Hematopoietic multipotent progenitor cell treated with erythropoietin and hydrocortisone succinate and interleukin-3 and kit ligand, for 4 days (in vitro differentiated cells): ENCODE measurements at regions not wholly inside any gene's neighbourhood (a gene's known extent, or its start where the extent isn't known, plus 50 kb on each side); places are given as distances from the start of the nearest gene placed in this dataset.

Experiments
- DNase-seq: peaks from one replicate; pipeline ENCODE4 v3.0.0-alpha.2; 2015

DNA sequence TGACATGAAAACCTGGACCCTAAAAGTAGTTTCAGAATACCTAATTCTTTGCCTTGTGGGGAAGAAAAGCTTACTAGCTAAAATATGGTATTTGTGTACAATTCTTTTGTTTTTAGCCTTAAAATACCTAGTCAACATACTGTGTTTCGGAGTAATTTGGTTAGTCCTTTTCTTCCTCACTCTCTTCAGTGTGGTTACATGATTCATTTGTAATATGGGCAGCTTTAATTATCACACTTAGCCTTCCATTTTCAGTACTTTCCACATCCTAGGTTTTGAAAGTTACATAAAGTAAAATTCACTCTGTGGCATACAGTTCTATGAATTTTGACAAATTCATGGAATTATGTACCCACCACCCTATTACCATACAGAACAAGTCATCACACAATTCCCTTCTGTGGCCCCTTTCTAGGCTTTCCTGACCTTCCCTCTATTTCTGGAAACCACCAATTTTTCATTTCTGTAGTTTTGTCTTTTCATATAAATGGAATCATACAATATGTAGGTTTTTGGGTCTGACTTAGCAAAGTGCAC, 96.2 kb downstream of the EMX2 start:
- DNase-seq, result no peak

DNA sequence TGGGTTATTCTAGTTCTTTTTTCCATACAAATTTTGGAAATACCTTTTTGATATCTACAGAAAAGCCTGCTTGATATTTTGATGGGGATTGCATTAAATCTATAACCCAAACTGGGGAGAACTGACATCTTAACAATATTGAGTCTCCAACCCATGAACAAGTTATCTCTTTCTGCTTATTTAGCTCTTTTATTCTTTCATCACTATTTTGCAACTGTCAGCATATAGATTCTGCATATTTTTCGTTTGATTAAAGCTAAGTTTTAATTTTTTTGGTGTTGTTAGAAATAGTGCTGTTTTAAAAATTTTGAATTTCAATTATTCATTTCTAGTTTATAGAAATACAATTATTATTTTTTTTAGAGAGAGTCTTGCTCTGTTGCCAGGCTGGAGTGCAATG, 97.9 kb downstream of the EMX2 start:
- DNase-seq, result no peak

DNA sequence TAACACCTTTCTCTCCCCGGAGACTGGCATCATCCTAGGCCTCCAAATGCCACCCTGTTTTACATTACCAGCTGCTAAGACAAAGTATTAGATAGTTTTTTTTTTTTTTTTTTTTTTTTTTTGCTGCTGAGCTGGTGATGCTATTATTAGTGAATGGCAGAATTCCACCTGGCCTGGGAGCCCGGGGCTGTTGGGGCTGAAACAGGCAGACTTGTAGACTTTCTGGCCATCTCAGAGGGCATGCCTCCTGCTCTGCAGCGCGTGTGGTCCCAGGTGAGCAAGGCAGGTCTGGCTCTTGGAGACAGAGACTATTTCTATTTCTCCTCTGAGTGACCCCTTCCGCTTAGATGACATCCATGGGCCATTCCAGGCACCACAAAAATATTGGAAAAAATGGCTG, 104.2 kb downstream of the EMX2 start:
- no peak for DNase-seq

DNA sequence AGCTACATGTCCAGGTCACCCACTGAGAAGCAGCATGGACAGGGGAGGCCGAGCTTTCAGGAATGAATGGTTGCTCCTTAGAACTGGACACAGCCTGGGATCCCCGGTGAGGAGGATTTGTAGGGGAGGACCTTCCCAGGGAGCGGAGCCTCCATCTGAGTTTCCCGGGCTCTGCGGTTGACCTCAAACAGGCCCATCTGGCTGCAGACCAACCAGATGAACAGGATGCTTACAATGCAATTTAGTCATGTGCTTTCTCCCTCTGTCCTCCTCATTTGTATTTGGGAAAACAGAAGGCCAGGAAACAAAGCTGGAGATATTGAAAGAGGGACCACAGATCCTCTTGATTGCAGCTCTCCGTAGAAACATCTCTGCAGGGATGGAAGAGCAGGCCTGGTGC, 104.8 kb downstream of the EMX2 start:
- no peak for DNase-seq

DNA sequence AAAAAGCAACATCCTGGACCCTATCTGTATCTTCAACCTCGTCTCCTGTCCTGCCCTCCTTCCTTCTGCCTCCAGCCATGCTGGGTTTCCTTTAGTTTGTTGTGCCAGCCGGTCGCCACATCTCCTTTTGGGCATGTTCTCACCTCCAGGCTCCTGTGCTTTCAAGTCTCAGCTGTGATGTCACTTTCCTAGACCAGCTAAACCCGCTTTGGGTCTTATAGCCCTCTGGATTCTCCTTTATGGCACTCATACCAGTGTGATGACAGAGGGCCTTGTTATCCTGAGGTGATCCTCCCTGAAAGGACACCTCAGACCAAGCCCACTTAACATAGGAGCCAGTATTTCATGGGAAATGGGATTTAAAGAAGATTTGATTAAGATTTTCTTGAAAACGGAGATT, 108.6 kb downstream of the EMX2 start:
- no peak for DNase-seq

DNA sequence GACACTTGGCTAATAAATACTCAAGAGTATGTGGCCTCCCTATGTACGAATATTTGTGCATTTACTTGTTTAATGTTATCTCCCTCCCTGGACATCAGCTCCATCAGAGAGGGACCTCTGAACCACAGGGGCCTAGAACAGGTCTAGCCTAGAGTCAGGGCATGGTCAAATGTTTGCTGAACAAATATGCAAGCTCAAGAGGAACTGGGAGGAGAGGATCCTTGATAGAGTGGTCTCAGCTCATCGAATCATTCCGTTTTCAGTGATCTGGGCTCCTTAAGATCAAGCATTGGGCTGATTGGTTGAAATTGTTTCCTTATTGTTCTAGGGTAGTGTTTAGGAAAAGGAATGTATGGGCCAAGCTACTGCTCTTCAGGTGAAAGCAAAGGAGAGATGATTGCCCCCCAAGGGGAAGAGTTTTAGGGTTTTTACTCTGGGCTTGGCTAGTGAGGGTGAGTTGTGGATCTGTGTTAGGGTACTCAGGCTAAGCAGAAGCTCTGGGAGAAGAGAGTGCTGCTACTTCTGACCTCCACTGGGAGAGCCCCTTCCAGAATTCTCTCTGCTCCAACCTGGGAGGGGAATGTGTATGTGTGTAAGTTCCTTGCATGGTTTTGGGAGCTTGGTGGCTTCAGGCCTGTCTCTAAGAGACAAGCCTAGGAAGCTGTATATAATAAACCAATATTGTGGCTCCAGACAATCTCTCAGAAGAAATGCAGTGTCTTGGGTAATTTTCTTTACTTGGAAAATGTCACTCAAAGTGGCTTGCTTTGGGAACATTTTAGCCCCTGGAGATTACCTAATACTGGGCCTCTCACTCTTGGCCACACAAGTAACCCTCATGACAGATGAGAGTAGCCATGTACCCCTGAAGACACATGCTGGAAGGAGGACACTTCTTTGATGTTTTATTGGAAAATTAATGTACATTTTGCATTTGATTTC, 110.0 kb downstream of the EMX2 start:
- no peak for DNase-seq

DNA sequence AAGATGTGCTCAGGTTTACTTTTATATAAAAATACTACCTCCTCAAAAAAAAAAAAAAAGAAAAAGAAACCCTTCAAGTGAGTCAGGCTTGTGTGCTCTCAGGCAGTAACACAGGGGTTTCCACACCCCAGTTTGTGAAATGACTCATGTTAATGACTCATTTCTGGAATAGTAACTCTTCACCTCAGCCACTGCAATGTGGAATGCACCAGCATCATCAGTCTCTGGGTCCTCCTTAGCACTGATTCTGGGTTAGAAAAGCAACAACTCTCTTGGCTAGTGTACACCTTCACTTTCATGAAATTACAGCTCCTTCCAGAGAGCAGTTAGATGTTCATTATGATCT, 110.6 kb downstream of the EMX2 start:
- DNase-seq, result no peak

DNA sequence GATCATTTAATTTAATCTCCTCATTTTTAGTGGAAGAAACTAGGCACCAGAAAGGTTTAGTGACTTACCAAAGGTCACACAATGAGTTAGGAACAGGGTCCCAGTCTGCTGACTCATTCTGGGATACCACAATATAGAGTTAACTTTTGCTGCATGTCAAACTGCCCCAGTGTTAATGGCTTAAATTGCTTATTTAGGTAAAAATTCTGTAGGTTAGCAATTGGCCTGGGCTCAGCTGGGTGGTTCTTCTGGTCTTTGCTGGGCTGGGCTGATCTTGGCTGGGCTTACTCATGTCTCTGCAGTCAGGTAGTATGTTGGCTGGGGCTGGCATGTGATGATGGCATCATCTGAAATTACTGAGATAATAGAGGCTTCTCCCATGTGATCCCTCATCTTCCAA, 111.6 kb downstream of the EMX2 start:
- no peak for DNase-seq

DNA sequence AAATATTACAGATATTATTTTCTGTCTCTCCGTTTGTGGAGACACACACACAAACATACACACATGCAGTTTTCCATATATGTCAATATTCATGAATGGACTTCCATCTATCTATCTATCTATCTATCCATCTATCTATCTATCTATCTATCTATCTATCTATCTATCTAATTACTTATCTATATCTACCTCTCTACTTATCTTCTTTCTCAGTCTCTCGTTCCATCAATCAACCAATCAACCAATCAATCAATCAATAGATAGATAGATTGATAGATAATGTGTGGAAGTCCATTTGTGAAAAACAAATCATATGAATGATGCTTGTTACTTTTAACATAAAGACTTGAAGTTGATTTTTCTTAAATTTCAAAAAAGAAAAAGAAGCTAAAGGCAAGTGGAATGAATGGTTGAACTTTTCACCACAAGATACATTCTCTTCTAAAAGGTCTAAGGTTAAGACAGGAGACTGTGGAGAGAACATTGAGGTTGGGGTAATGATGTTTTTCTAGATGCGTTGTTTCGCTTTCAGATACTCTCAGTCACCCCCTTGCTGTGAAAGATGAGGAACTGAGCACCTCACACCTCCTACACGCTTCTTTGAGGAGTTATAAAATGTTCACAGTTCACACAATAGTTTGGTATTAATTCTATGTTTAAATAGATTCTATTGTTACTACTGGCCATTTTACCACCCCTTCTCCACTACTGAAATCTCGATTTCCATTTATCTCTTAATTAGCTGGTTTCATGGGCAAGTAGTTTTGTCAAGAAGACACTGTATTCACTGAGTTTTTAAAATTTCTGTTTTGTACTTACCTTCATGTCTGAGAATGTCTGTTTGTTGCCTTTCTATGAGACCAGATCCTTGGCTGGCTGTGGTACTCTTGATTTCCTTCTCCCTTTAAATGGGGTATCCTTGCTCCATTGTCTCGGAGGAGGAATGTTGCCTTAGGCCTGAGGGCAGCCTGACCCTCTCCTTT, 114.1 kb downstream of the EMX2 start:
- DNase-seq, result no peak

DNA sequence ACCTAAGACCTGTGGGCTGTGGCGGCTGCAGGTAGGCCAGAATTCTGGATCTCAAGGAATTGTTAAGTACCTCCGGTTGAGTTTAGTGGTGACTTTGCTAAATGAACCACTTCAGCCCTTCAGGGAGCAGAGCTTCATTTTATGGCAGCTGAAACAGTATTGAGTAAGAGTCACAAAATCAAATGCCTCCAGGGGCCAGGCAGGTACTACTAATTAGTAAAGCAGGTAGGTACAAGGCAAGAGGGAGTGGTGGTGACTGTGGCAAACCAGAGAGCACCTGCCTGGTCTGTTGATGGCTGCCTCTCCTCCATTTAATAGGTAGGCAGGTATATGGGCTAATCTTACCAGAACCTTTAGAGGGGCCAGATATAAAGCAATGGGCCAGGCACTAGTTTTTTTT, 118.8 kb downstream of the EMX2 start:
- DNase-seq, result no peak

DNA sequence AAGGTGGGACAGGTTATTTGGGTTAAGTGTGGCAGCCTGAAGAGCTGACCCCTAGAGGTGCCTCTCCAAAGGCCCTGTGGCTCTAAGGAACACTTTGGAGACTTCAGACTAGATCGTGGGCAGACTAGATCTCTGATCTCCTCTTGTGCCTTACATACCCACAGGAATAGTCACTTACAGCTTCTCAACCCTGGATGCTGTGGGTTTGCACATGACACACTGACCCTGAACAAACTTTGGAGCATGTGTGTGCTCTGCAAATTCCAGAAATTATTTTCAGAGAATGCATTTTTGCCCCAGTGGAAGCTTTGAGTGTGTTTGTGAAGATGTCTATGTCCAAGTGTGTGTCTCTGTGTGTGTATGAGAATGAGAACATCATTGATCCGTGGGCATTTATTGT, 119.6 kb downstream of the EMX2 start:
- DNase-seq, result no peak

DNA sequence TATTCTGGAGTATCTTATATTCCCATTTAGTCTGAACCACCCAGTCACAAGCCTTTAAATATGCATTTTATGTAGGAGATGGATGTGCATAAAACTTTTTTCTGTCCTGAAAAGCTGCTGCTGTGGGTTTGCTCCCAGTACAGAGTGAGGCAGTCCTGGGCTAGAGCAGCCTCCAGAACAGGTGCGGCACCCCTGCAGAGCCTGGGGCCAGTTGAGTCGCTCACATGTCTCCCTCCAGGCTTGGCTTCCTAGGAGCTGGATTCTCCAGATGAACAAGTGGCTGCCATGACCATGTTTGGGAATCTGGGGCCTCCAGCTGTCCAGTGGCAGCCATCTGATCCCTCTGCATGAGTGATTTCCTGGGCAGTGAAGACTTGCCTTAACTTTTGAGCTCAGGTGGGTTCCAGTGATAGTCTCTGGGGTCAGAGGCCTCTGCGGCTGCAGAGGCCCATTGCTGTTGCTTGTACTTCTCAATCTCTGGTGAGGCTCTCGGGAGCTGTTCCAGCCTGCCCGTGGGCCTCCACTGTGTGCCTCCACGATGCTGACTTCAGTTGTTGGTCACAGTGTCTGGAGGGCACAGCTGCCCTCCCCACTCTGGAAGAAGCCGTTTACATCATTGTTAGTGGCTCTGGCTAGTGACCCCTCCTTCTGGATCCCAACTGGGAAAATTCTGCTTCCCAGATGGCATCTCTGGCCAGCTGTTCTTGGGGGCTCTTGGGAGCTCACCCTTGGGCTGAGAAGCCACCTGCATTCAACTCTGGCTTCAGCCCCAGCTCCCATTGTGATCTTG, 120.4 kb downstream of the EMX2 start:
- DNase-seq, result no peak

DNA sequence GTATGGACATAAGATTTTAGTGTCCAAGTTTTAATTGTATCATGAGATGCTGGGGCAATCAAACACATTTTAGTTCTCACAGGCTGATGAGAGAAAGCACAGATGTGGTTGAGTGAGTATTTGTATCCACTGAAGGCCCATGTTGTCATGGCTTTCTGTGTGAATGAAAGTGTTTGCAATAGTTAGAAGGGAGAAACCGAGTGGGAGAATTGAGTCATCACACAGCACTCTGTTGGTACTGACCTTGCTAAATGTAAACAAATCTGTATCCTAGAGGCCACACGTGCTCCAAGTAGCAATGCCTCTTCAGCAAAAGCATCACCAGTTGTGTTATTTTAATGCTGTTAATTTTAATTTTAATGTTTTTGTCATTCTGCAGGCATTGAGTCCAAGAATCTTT, 121.2 kb downstream of the EMX2 start:
- DNase-seq, result no peak

DNA sequence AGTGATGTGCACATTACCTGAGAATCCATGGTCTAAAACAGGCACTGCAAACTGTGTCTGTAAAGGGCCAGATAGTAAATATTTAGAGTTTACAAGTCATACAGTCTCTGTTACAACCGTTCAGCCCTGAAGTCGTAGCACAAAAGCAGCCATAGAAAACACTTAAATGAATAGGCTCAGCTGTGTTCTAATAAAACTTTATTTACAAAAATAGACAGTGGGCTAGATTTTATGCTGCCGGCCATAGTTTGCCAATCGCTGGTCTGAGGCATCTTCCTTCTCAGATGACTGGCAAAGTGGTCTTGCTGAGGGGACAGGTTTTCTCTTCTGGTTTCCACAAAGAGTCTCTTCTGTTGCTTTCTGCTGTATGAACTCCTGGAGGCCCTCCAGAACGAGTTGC, 121.7 kb downstream of the EMX2 start:
- DNase-seq, result no peak

DNA sequence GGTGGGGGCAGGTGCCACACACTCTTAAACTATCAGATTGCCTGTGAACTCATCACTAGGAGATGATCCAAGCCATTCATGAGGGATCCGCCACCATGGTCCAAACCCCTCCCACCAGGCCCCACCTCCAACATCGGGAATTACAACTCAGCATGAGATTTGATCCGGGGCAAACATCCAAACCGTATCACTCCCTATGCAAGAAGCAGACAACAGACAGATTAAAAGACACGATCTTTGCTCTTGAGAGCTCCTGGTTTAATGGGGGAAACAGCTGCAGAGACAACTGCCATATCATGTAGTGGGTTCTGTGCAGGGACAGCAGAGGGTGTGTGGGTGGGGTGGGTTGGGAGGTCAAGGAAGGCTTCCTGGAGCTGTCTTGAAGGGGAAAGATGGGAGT, 123.6 kb downstream of the EMX2 start:
- peak; percentile 2 for DNase-seq

DNA sequence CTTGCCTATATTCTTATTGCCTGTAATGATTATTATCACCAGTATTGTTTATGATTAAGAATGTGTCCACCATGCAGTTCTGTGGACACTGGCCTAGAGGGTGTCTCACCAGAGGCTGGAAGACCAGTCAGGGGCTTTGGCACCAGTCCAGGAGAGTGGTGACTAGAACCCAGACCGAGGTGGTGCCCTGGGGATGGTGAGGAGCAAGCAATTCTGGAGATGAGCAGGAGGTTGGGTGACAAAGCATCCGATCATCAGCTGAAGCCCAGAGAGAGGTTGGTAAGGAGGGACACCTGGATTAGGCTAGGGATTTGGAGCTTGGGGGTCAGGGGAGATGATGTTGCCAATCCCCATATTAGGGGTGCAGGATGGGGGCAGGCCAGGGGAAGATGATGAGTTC, 124.4 kb downstream of the EMX2 start:
- DNase-seq, result no peak

DNA sequence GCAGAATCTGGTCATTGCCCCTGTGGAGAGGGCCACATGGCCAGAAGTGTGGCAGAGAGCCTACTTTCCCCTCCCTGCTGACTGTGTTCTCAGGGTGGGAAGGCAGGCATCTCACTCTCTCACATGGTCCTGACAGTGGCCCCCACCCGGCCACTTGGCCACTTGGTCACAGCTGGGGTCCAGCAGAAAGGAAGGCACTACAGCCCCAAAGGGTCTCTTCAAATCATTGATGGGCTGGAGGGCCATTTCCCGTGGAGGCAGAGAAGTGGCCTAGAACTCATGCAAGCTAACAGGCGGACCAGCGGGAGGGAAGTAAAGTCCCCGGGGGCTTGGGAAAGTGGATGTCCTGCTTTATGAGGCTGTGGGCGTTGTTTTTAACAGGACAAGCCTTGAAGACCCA, 125.3 kb downstream of the EMX2 start:
- no peak for DNase-seq

DNA sequence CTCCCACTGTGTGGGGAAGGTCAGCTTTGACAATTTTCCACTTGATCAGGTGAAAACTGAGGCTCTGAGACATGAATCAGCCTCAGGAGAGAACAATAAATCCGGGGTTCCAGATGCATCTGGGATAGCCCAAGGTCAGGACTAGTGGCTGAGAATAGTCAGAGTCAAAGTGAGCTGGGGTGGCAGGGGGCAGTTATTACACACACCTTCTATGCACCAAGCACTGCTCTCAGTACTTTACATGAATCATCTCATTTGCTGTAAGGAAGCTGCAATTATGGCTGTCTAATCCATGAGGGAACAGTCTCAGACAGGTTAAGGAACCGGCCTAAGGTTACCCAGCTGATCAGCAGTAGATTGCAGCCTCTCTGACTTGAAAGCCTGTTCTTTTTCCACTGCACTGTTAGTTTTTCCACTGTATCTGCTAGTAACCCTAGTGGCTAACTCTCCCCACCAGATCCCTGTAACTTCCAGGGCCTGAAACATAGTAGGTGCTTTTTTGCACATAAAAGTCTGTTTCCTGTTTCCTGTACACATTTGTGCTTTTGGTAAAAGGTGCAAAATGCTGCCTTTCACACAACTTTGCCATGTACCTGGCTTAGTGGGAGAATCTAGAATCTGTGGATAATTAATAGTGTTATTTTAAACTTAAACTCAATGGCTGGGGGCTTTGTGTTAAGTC, 125.9 kb downstream of the EMX2 start:
- no peak for DNase-seq

DNA sequence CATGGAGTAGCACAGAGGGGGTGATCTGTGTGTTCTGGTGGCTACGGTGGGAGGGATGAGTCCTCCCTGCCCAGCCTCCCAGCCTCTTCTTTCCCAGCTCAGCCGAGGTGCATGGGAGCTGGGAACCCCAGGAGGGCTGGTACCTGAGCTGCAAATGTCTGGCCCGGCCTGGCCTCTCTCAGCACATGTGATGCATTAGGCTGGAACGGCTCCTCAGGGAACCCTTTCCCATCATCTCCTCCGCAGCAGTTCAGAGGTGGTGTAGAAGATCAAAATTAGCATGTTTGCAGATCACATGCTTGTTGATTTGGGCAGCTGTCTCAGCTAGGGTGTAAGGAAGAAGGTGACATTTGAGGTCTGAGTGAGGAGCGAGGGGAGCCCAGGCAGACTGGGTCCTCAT, 126.6 kb downstream of the EMX2 start:
- no peak for DNase-seq

DNA sequence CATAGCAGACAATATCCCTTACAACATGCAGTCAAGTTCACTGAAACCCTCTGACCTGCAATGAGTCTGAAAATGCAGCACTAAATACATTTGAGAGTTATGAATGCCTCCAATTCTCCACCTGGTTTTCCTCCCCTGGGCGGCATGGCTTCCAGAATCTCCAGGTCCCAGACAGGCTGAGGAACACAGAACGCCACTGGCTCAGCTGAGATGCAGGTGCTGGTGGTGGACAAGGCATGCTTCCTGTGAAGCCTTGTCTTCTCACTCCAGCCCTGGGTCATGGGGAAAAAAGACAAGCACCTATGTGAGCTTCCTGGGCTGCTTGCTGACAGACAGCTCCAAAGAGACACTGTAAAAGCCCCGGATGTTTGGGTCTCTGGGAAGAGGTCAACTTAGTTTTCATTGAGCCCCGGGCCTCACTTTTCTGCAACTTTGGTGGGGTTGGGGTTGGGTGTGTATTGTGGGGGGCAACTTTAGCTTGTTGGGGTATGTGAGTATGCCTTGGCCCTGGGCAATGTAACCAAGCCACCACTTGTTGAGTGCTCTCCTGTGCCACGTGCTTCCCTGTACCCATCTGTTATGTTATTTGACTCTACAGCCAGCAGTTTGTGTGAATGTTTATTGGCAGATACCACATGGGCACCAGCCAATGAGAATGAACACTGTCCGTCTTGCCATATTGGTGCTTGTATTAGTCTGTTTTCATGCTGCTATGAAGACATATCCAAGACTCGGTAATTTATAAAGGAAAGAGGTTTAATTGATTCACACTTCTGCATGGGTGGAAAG, 127.8 kb downstream of the EMX2 start:
- no peak for DNase-seq

DNA sequence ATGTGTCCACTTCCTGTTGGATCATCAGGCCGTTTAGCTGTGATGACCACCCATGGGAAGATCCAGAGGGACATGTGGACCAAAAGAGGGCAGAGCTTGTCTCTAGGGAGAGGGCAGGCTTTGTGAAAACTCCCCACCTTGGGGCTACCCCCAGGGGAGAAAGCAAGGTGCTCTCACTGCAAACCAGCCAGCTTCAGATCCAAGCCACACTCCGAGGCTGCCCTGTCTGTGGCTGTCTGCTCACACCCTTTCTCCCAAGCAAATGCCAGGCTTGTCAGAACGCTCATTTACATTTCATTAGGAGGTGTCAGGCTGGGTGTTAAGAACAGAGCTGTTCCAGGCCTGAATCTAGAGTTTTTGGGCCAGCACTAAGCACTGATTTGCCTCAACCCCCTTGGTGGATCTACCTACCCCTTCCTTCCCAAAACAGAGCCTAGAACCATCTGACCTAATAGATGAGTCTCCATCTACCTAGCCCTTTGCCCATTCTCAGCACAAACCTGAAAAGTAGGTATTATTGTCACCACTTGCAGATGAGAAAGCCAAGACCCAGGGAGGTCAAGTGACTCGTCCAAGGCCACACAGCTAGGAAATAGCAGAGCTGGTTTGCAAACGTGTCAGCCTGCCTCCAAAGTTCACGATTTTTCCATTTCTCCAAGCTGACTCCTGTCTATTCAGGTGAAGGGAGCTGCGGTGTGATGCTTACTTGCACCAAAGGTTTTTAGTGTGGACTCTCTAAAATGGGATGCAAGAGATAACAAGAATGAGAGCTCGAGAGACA, 130.9 kb downstream of the EMX2 start:
- no peak for DNase-seq
